NB4 (cell line): ENCODE measurements at regions not wholly inside any gene's neighbourhood (a gene's known extent, or its start where the extent isn't known, plus 50 kb on each side); places are given as distances from the start of the nearest gene placed in this dataset.

Experiments used
- CTCF ChIP-seq: IDR thresholded peaks from one replicate; pipeline ENCODE4 v1.5.1; 2012; ENCODE audit warnings: low read depth, low read length
- POLR2A ChIP-seq: IDR thresholded peaks from 2 replicates; pipeline ENCODE4 v1.6.1; 2011; ENCODE audit warnings: mild to moderate bottlenecking; ENCODE audit not compliant: insufficient read length; ENCODE audit errors: extremely low read depth

- TF ChIP-seq CTCF (no peak), POLR2A (no peak)
Measured at GRCh38 chr2:161041356-161041755, 118.9 kb upstream of the TANK start.
